ENCODE measurements at regions not wholly inside any gene's neighbourhood (a gene's known extent, or its start where the extent isn't known, plus 50 kb on each side); places are given as distances from the start of the nearest gene placed in this dataset.

DNA sequence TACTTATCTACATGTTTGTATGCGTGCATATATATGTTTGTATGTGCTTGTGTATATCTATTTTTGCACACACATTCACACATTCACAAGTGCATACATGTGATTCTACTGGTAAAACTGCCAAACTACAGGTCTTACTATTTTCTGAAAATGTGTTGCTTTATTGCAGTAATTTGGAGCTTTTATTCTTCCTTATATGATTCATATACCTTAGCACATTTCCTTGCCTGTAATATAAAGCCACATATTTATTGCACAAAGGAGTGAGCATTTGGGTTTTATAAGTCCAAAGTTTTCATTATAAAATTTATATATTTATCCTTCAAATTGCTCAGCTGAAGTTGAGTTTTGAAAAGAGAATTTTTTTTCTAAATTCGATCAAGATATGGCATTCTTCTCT is 1120.4 kb upstream of the PCDH9 start:
- Mint-ChIP-seq H3K4me1 (no peaks in the 10 kb centered on the region), H3K36me3 (ENCODE audit: low read depth) (no peaks in the 10 kb centered on the region), H3K9me3 (no peaks in the 10 kb centered on the region), H3K4me3 (no peak overlapping the region), H3K27me3 (ENCODE audit: low read depth, poor library complexity) (no peaks in the 10 kb centered on the region), H3K27ac (no peak overlapping the region)
- TF ChIP-seq CTCF (IDR thresholded peaks at IDR 0.05), result no peak
- DNase-seq, result no peak

GRCh38 chr13:68347220-68347619 is 1117.1 kb upstream of the PCDH9 start:
- H3K4me3 Mint-ChIP-seq, result no peak overlapping the region

GRCh38 chr13:68345963-68346531 is 1115.9 kb upstream of the PCDH9 start:
- Mint-ChIP-seq H3K4me3 (no peak overlapping the region), H3K4me1 (no peaks in the 10 kb centered on the region), H3K9me3 (peaks cover 20% of the 10 kb centered on the region), H3K27me3 (ENCODE audit: low read depth, poor library complexity) (no peaks in the 10 kb centered on the region), H3K27ac (no peak overlapping the region), H3K36me3 (ENCODE audit: low read depth) (no peaks in the 10 kb centered on the region)
- no peak for DNase-seq
- no peak for TF ChIP-seq CTCF (IDR thresholded peaks at IDR 0.05)

More at GRCh38 chr13:68347220-68347619, 1117.1 kb upstream of the PCDH9 start:
- H3K27me3 Mint-ChIP-seq (ENCODE audit: low read depth, poor library complexity), result no peaks in the 10 kb centered on the region
- TF ChIP-seq CTCF (IDR thresholded peaks at IDR 0.05), result no peak
- no peaks in the 10 kb centered on the region for H3K36me3 Mint-ChIP-seq (ENCODE audit: low read depth)
- H3K4me1 Mint-ChIP-seq, result no peaks in the 10 kb centered on the region
- DNase-seq, result no peak
- H3K9me3 Mint-ChIP-seq, result peaks cover 14% of the 10 kb centered on the region
- no peak overlapping the region for H3K27ac Mint-ChIP-seq

GRCh38 chr13:68323124-68323523 is 1093.0 kb upstream of the PCDH9 start:
- Mint-ChIP-seq H3K9me3 (peaks cover 24% of the 10 kb centered on the region), H3K4me1 (no peaks in the 10 kb centered on the region), H3K27ac (no peak overlapping the region), H3K4me3 (no peak overlapping the region), H3K36me3 (ENCODE audit: low read depth) (peaks cover 5% of the 10 kb centered on the region), H3K27me3 (ENCODE audit: low read depth, poor library complexity) (peaks cover 3% of the 10 kb centered on the region)
- no peak for TF ChIP-seq CTCF (IDR thresholded peaks at IDR 0.05)
- no peak for DNase-seq

DNA sequence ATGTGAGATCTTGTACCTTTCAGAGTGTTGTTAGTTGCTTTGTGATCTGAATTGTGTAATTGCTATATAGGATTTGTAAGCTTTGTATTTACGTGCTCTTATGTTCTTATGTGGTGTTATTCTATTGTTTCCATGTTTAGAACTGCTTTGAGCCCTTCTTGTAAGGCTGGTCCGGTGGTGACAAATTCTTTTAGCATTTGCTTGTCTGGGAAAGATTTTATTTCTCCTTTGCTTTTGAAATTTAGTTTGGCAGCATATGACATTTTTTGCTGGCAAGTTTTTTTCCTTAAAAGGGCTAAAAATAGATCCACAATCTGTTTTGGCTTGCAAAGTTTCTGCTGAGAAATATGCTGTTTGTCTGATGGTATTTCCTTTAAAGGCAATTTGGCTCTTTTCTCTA is 1089.2 kb upstream of the PCDH9 start:
- Mint-ChIP-seq H3K9me3 (peaks cover 24% of the 10 kb centered on the region), H3K36me3 (ENCODE audit: low read depth) (peaks cover 5% of the 10 kb centered on the region), H3K4me3 (no peak overlapping the region), H3K4me1 (no peaks in the 10 kb centered on the region), H3K27me3 (ENCODE audit: low read depth, poor library complexity) (peaks cover 3% of the 10 kb centered on the region), H3K27ac (no peak overlapping the region)
- no peak for DNase-seq
- TF ChIP-seq CTCF (IDR thresholded peaks at IDR 0.05), result no peak

DNA sequence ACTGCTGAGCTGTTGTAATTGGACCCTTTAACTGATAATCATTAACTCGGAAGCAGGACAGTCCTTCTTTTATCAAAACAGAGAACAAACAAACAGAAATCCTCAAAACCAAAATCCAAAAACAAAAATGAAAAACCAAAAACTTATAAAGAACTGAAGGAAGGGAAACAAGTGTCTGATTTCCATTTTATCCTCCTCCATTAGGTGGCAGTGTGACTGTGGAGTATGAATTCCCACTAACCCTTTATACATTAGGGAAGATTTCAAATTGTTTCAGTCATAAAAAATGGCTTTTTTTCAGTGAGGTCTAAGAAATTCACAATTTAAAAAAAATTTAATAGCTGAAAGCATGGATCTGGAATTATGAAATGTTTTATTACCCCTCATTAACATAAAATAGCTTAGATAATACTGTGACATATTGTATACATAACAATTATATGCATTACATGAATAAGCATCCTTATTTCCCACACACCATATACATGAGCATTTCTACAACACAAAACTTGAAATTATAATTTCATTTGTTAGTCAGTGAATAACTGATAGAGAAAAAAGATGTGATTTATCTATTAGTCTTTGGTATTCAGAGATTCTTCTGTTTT is 1074.3 kb upstream of the PCDH9 start:
- no peaks in the 10 kb centered on the region for H3K4me1 Mint-ChIP-seq
- no peak overlapping the region for H3K4me3 Mint-ChIP-seq
- TF ChIP-seq CTCF (IDR thresholded peaks at IDR 0.05), result peak; percentile 73
- H3K9me3 Mint-ChIP-seq, result no peaks in the 10 kb centered on the region
- no peaks in the 10 kb centered on the region for H3K36me3 Mint-ChIP-seq (ENCODE audit: low read depth)
- no peak for DNase-seq
- no peak overlapping the region for H3K27ac Mint-ChIP-seq
- no peaks in the 10 kb centered on the region for H3K27me3 Mint-ChIP-seq (ENCODE audit: low read depth, poor library complexity)

All from nephron progenitor cell (in vitro differentiated cells).